Gastroesophageal sphincter (tissue), 4 donors: ENCODE measurements at regions not wholly inside any gene's neighbourhood (a gene's known extent, or its start where the extent isn't known, plus 50 kb on each side); places are given as distances from the start of the nearest gene placed in this dataset.

Source experiments
- ATAC-seq: fragments of 150-250 bp; one replicate; pipeline ENCODE4 v1.9.1; 2016; ENCODE audit warnings: mild to moderate bottlenecking, moderate library complexity
- H3K27ac ChIP-seq, 4 donors: fragments of 200-600 bp; sonication (generic) in 3 of 4; 1 replicate in 3 of 4; 2 replicates in 1 of 4; pipeline ENCODE4 v1.5.1; 2016 to 2019
- H3K27me3 ChIP-seq: fragments of 200-600 bp; sonication (generic); one replicate; pipeline ENCODE4 v1.5.1; 2019
- H3K36me3 ChIP-seq, 2 donors: fragments of 200-600 bp; sonication (generic); one replicate each; pipeline ENCODE4 v1.5.1; 2019; ENCODE audit warnings: control low read depth in 1 of 2
- H3K4me1 ChIP-seq, 3 donors: fragments of 200-600 bp; sonication (generic); 1 replicate in 2 of 3; 2 replicates in 1 of 3; pipeline ENCODE4 v1.5.1; 2016 to 2019; ENCODE audit warnings: control low read depth in 2 of 3
- H3K4me3 ChIP-seq, 2 donors: fragments of 200-600 bp; sonication (generic); one replicate each; pipeline ENCODE4 v1.5.1; 2019; ENCODE audit warnings: mild to moderate bottlenecking in 1 of 2, moderate library complexity in 1 of 2
- H3K9me3 ChIP-seq, 3 donors: fragments of 200-600 bp; sonication (generic); one replicate each; pipeline ENCODE4 v1.5.1; 2017 to 2019; ENCODE audit warnings: control low read depth in 2 of 3
- CTCF ChIP-seq, 4 experiments: fragments of 200-600 bp in 2 of 4; fragments of 450-650 bp in 2 of 4; sonication (generic) in 1 of 4; IDR thresholded peaks; one replicate each; pipeline ENCODE4 v1.5.1; 2017 to 2019; ENCODE audit warnings: antibody characterized with exemption in 4 of 4, mild to moderate bottlenecking in 2 of 4, moderate library complexity in 2 of 4
- EP300 ChIP-seq: sonication (generic); formaldehyde crosslinking; IDR thresholded peaks from one replicate; pipeline ENCODE4 v1.6.1; 2017; ENCODE audit warnings: antibody characterized with exemption, mild to moderate bottlenecking
- POLR2A ChIP-seq, 2 donors: fragments of 450-650 bp; IDR thresholded peaks; one replicate each; pipeline ENCODE4 v1.6.1; 2017; ENCODE audit warnings: antibody characterized with exemption in 2 of 2, mild to moderate bottlenecking in 2 of 2, moderate library complexity in 1 of 2
- POLR2AphosphoS5 ChIP-seq: sonication (generic); formaldehyde crosslinking; IDR thresholded peaks from one replicate; pipeline ENCODE4 v1.6.1; 2017; ENCODE audit warnings: antibody characterized with exemption
- WGBS, 2 donors: methylation state at CpG; one replicate each; pipeline ENCODE4 v1.1.5; 2018; ENCODE audit warnings: low coverage in 1 of 2; 5-methylcytosine and 5-hydroxymethylcytosine counted together

- Histone ChIP-seq H3K9me3 (no peaks in the 10 kb centered on the region), H3K4me3 (no peak overlapping the region), H3K27ac (no peak overlapping the region), H3K4me1 (no peaks in the 10 kb centered on the region), H3K27me3 (no peaks in the 10 kb centered on the region), H3K36me3 (no peaks in the 10 kb centered on the region)
- ATAC-seq, result no peak
- WGBS, 2 donors, result 34 to 80% methylated on average over 3 of the region's 3 CpGs
- TF ChIP-seq POLR2AphosphoS5, result no peak
- no peak for TF ChIP-seq POLR2A (IDR thresholded peaks at IDR 0.05)
- TF ChIP-seq EP300, result no peak
- TF ChIP-seq CTCF (IDR thresholded peaks at IDR 0.05), result no peak
These were observed 509.6 kb upstream of the POM121L12 start for GRCh38 chr7:52525772-52526341.

GRCh38 chr7:52518869-52519268 lies 516.6 kb upstream of the POM121L12 start:
- H3K4me1 ChIP-seq, result no peaks in the 10 kb centered on the region
- no peaks in the 10 kb centered on the region for H3K27me3 ChIP-seq
- ATAC-seq, result no peak
- no peak overlapping the region for H3K27ac ChIP-seq
- H3K4me3 ChIP-seq, result no peak overlapping the region
- no peak for TF ChIP-seq CTCF (IDR thresholded peaks at IDR 0.05)
- TF ChIP-seq EP300, result no peak
- H3K36me3 ChIP-seq, result no peaks in the 10 kb centered on the region
- H3K9me3 ChIP-seq, result peaks cover 0 to 16% (median 0%) of the 10 kb centered on the region in 3 donors
- 100% methylated on average over 1 of the region's 1 CpG for WGBS, 2 donors

- peaks cover 0 to 10% (median 0%) of the 10 kb centered on the region in 3 donors for H3K9me3 ChIP-seq
- ATAC-seq, result no peak
- H3K4me1 ChIP-seq, result no peaks in the 10 kb centered on the region
- 77 to 86% methylated on average over 2 of the region's 2 CpGs for WGBS, 2 donors
- no peak overlapping the region for H3K27ac ChIP-seq
- no peaks in the 10 kb centered on the region for H3K36me3 ChIP-seq
- no peaks in the 10 kb centered on the region for H3K27me3 ChIP-seq
- TF ChIP-seq POLR2A (IDR thresholded peaks at IDR 0.05), result no peak
- no peak for TF ChIP-seq POLR2AphosphoS5
- no peak for TF ChIP-seq EP300
- no peak for TF ChIP-seq CTCF (IDR thresholded peaks at IDR 0.05)
- H3K4me3 ChIP-seq, result no peak overlapping the region
These were observed 522.8 kb upstream of the POM121L12 start for GRCh38 chr7:52512656-52513055.

GRCh38 chr7:52507546-52508255 lies 527.7 kb upstream of the POM121L12 start:
- ATAC-seq, result no peak
- Histone ChIP-seq H3K4me1 (no peaks in the 10 kb centered on the region), H3K27ac (no peak overlapping the region), H3K27me3 (no peaks in the 10 kb centered on the region), H3K36me3 (no peaks in the 10 kb centered on the region), H3K4me3 (no peak overlapping the region), H3K9me3 (no peaks in the 10 kb centered on the region)
- 63 to 74% methylated on average over 6 to 7 of the region's 7 CpGs for WGBS, 2 donors
- no peak for TF ChIP-seq EP300

GRCh38 chr7:52506325-52506724 lies 529.1 kb upstream of the POM121L12 start:
- WGBS, 2 donors, result 13 to 26% methylated on average over 2 of the region's 2 CpGs
- Histone ChIP-seq H3K4me3 (no peak overlapping the region), H3K36me3 (no peaks in the 10 kb centered on the region), H3K27me3 (no peaks in the 10 kb centered on the region), H3K9me3 (no peaks in the 10 kb centered on the region), H3K27ac (no peak overlapping the region), H3K4me1 (no peaks in the 10 kb centered on the region)
- no peak for ATAC-seq
- TF ChIP-seq EP300, result no peak
- no peak for TF ChIP-seq POLR2A (IDR thresholded peaks at IDR 0.05)
- no peak for TF ChIP-seq CTCF (IDR thresholded peaks at IDR 0.05)
- no peak for TF ChIP-seq POLR2AphosphoS5
